GM19455 (cell line): ENCODE measurements at regions not wholly inside any gene's neighbourhood (a gene's known extent, or its start where the extent isn't known, plus 50 kb on each side); places are given as distances from the start of the nearest gene placed in this dataset.
"Not testable (repeated sequence)": the region's sequence is repeated elsewhere in the genome, so short reads cannot be mapped to it uniquely, and the experiment has no call there.

Experiments used
- ATAC-seq: cut with Tn5 transposase; IDR thresholded peaks from one replicate; pipeline ENCODE4 v1.9.1; 2021; ENCODE audit not compliant: unreplicated experiment

- no peak for ATAC-seq
Observed at GRCh38 chr3:125645616-125646015, 50.3 kb upstream of the OSBPL11 start.

DNA sequence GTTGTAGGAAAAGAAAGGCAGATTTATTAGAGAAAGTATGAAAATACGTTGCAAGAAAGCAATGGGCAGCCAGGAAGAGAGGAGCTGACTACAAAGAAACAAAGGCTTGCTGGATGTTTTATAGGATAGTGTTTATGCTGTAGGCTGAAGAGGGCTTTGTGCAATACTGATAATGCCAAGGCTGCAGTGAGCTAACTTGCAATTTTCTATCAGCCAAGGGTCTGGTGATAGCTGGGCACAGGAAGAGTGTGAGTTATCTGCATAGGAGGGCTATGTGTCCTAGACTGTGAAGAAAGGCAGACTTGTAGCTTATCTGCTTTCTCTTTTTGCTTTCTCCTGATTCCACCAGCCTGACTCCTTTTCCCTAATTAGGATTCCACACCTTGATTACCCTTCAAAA lies 51.3 kb upstream of the OSBPL11 start:
- no peak for ATAC-seq

DNA sequence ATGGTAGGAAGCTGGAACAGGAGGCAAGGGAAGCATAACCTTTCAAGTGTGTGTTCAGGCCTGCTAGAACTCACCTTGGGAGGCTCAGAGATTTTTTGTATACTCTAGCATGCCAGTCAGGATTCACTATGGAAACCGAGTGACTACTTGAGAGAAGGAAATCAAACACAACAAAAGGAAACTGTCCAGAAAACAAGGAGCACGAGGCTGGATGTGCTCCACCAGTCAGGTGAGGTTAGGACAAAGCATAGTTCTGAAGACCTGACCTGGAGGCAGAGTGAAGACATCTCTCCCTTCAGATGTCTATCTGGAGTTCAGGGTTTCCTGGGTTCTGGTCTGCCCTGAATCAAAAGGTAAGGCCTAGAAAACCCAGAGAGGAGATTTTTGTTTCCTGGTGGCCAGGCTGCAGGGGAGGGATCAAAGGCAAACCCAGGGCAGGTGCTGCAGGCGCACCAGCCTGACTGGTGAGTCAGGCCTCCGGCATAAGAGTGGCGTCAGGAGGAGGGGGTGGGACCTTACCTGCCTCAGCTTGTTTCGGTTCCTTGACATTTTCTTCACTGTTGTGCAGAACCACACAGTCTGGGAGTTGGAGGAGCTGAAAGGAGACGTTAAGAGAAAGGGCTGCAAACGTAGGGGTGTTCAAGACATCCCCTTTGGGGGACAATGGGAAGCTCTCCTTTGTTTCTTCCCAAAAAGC lies 52.2 kb upstream of the OSBPL11 start:
- no peak for ATAC-seq

- ATAC-seq = no peak
Observed at GRCh38 chr3:125651244-125651643, 55.9 kb upstream of the OSBPL11 start.

GRCh38 chr3:125652349-125652748 lies 57.1 kb upstream of the OSBPL11 start:
- ATAC-seq = no peak

DNA sequence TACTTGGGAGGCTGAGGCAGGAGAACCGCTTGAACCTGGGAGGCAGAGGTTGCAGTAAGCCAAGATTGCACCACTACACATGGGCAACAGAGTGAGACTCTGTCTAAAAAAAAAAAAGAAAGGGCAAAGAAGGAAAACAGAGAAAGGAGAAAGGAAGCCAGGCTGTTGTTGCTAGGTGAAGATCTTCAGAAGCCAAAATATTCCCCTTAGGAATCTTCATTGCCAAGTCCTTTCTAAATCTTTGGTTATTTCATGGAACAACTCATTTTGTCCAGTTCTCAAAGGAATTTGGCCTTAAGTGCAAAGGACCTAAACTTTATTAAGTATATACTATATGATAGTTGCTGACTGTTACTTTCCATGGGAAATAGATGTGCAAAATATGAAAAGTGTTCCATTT lies 59.2 kb upstream of the OSBPL11 start:
- ATAC-seq = no peak

DNA sequence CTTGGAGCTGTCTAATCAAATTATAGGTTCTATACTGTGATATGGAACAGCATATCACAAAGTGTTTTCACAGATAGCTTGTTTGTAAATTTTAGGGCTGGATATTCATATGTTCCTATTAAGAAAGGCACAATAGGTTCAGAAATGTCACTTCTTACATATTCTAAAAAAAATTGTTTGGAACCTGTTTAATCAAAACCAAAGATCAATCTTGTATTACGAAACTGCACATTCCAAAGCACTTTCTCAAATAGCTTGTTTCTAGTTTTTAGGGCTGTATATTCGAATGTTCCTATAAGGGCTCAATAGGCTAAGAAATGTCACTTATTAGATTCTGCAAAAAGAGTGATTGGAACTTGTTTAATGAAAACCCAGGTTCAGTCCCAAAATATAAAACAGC lies 67.4 kb upstream of the OSBPL11 start:
- ATAC-seq = no peak

GRCh38 chr3:125670352-125670751 lies 75.1 kb upstream of the OSBPL11 start:
- ATAC-seq = no peak

- no peak for ATAC-seq
Observed at GRCh38 chr3:125670945-125671344, 75.6 kb upstream of the OSBPL11 start.

DNA sequence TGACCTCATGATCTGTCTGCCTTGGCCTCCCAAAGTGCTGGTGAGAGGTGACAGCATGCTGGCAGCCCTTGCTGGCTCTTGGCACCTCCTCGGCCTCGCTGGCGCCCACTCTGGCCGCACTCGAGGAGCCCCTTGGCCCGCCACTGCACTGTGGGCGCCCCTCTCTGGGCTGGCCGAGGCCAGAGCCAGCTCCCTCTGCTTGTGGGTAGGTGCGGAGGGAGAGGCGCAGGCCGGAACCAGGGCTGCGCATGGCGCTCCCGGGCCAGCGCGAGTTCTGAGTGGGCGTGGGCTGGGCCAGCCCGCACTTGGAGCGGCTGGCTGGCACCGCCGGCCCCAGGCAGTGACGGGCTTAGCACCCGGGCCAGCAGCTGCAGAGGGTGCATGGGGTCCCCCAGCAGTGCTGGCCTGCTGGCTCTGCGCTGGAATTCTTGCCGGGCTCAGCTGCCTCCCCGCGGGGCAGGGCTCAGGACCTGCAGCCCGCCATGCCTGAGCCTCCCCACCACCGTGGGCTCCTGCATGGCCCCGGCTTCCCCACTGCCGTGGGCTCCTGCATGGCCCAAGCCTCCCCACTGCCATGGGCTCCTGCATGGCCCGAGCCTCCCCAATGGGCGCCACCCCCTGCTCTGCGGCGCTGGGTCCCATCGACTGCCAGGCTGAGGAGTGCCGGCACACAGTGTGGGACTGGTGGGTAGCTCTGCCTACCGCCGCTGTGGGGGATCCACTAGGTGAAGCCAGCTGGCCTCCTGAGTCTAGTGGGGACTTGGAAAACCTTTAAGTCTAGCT lies 76.4 kb upstream of the OSBPL11 start:
- ATAC-seq = no peak

DNA sequence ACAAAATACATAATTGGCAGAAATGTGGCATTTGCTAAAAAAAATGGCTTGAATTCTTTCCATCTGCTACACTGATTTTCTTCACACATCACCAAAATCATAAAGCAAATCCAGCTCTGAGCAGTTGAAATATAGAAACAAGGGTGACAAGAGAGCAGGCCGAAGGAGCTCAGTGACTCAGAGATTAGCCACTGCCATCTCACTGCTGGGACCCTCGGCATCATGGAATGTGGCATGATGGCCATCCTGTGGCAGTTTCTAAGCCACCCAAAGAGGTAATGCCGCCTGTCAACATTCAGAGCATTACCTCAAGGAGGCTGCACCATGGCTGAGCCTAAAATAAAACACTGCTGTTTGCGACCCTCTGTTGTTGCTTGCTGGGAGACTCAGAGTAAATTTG lies 80.5 kb upstream of the OSBPL11 start:
- no peak for ATAC-seq

GRCh38 chr3:125679258-125679657 lies 84.0 kb upstream of the OSBPL11 start:
- no peak for ATAC-seq

GRCh38 chr3:125681146-125681545 lies 85.8 kb upstream of the OSBPL11 start:
- no peak for ATAC-seq

- not testable (repeated sequence) for ATAC-seq
Observed at GRCh38 chr3:125681906-125682305, 86.6 kb upstream of the OSBPL11 start.

GRCh38 chr3:125682610-125683009 lies 87.3 kb upstream of the OSBPL11 start:
- not testable (repeated sequence) for ATAC-seq

- ATAC-seq = no peak
Observed at GRCh38 chr3:125683067-125683829, 88.0 kb upstream of the OSBPL11 start.

GRCh38 chr3:125684199-125684598 lies 88.9 kb upstream of the OSBPL11 start:
- ATAC-seq = no peak

DNA sequence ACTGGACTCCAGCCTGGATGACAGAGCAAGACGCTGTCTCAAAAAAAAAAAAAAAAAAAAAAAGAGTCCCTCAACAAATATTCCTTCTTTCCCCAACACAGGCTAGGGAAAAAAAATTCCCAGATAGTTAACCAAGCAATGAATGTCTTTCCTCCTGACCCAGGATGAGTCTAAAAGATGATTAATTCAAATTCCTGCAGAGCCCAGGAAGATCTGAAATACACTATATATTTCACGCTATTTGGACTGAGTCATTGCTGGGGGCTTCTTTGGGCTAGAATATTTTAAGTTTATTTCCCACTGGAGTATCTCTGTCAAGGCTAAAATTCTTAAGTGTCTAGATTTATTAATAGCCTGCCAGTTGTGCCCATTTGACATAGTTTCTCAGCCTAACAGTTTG lies 90.4 kb upstream of the OSBPL11 start:
- not testable (repeated sequence) for ATAC-seq

DNA sequence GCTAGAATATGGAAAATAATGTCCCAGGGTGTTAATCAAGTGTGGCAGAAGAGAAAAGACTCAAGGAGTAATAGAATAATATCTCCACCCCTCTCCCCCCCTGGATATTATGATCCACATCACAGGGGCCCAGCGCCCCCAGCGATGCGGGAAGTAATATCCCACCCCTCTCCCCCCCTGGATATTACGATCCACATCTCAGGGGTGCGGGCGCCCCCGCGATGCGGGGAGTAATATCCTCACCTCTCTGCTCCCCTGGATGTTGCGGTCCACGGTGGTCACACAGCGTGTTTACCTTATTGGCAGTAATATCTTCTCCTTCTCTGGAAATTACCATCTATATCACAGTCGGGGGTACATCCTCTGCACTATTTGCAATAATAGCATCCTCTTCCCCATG lies 97.1 kb upstream of the OSBPL11 start:
- ATAC-seq = no peak

GRCh38 chr3:125693887-125694286 lies 98.6 kb upstream of the OSBPL11 start:
- ATAC-seq = no peak

DNA sequence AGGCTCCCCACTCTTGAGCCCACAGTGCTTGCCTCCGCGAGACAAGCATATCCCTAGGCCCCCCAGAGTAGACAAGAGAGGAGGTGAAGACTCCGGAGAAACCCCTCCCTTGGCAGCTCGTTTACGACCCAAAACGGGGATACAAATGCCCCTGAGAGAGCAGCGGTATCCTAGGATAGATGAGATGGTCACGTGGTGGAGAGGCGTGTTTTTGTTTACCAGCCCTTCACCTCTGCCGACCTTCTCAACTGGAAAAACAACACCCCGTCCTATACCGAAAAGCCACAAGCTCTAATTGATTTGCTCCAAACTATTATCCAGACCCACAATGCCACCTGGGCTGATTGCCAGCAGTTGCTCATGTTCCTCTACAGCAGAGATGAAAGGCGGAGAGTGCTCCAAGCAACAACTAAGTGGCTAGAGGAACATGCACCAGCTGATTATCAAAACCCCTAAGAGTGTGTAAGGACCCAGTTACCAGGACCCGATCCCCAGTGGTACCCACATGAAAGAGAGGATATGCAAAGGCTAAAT lies 99.5 kb upstream of the OSBPL11 start:
- no peak for ATAC-seq

DNA sequence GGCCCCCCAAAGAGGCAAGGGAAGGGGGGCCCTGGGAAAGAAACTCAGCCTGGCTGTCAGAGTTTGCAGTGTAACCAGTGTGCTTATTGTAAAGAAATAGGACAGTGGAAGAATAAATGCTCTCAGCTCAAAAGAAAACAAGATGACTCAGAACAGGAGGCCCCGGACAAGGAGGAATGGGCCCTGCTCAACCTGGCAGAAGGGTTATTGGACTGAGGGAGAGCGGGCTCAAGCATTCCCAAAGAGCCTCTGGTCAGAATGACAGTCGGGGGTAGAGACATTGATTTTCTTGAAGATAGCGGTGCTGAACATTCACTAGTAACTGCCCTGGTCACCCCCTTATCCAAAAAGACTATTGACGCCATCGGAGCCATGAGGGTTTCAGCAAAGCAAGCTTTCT lies 100.4 kb upstream of the OSBPL11 start:
- no peak for ATAC-seq
